ENCODE measurements at regions not wholly inside any gene's neighbourhood (a gene's known extent, or its start where the extent isn't known, plus 50 kb on each side); places are given as distances from the start of the nearest gene placed in this dataset.
"Not testable (repeated sequence)": the region's sequence is repeated elsewhere in the genome, so short reads cannot be mapped to it uniquely, and the experiment has no call there.

- in situ Hi-C loops (cut with HindIII; ENCODE audit: low pct_unique_long_range_greater_than_20kb, low sequenced_read_pairs) = no loop called here
- no peak for DNase-seq (ENCODE audit: low read depth, low spot score)
Observed at GRCh38 chr15:25572191-25572590, 133.4 kb upstream of the UBE3A start.

GRCh38 chr15:25568751-25569150, 129.9 kb upstream of the UBE3A start:
- DNase-seq (ENCODE audit: low read depth, low spot score) = no peak
- in situ Hi-C loops (cut with HindIII; ENCODE audit: low pct_unique_long_range_greater_than_20kb, low sequenced_read_pairs) = no loop called here

- DNase-seq (ENCODE audit: low read depth, low spot score); in situ Hi-C loops (cut with HindIII; ENCODE audit: low pct_unique_long_range_greater_than_20kb, low sequenced_read_pairs): not testable (repeated sequence)
Observed at GRCh38 chr15:25566545-25566944, 127.7 kb upstream of the UBE3A start.

- in situ Hi-C loops (cut with HindIII; ENCODE audit: low pct_unique_long_range_greater_than_20kb, low sequenced_read_pairs) = no loop called here
- no peak for DNase-seq (ENCODE audit: low read depth, low spot score)
Observed at GRCh38 chr15:25565470-25566264, 126.8 kb upstream of the UBE3A start.

GRCh38 chr15:25563596-25563995, 124.8 kb upstream of the UBE3A start:
- in situ Hi-C loops (cut with HindIII; ENCODE audit: low pct_unique_long_range_greater_than_20kb, low sequenced_read_pairs) = no loop called here
- no peak for DNase-seq (ENCODE audit: low read depth, low spot score)

- in situ Hi-C loops (cut with HindIII; ENCODE audit: low pct_unique_long_range_greater_than_20kb, low sequenced_read_pairs) = no loop called here
- no peak for DNase-seq (ENCODE audit: low read depth, low spot score)
Observed at GRCh38 chr15:25557926-25558325, 119.1 kb upstream of the UBE3A start.

GRCh38 chr15:25556136-25556535, 117.3 kb upstream of the UBE3A start:
- in situ Hi-C loops (cut with HindIII; ENCODE audit: low pct_unique_long_range_greater_than_20kb, low sequenced_read_pairs) = no loop called here
- no peak for DNase-seq (ENCODE audit: low read depth, low spot score)

GRCh38 chr15:25554640-25555039, 115.8 kb upstream of the UBE3A start:
- DNase-seq (ENCODE audit: low read depth, low spot score) = no peak

GRCh38 chr15:25548600-25548999, 109.8 kb upstream of the UBE3A start:
- in situ Hi-C loops (cut with HindIII; ENCODE audit: low pct_unique_long_range_greater_than_20kb, low sequenced_read_pairs) = no loop called here

More at GRCh38 chr15:25554640-25555039, 115.8 kb upstream of the UBE3A start:
- in situ Hi-C loops (cut with HindIII; ENCODE audit: low pct_unique_long_range_greater_than_20kb, low sequenced_read_pairs) = no loop called here

GRCh38 chr15:25545889-25546288, 107.1 kb upstream of the UBE3A start:
- in situ Hi-C loops (cut with HindIII; ENCODE audit: low pct_unique_long_range_greater_than_20kb, low sequenced_read_pairs) = no loop called here
- no peak for DNase-seq (ENCODE audit: low read depth, low spot score)

More at GRCh38 chr15:25548600-25548999, 109.8 kb upstream of the UBE3A start:
- DNase-seq (ENCODE audit: low read depth, low spot score) = no peak

GRCh38 chr15:25545017-25545416, 106.2 kb upstream of the UBE3A start:
- DNase-seq (ENCODE audit: low read depth, low spot score) = no peak
- in situ Hi-C loops (cut with HindIII; ENCODE audit: low pct_unique_long_range_greater_than_20kb, low sequenced_read_pairs) = no loop called here

GRCh38 chr15:25544076-25544475, 105.3 kb upstream of the UBE3A start:
- DNase-seq (ENCODE audit: low read depth, low spot score) = no peak
- in situ Hi-C loops (cut with HindIII; ENCODE audit: low pct_unique_long_range_greater_than_20kb, low sequenced_read_pairs) = no loop called here

- in situ Hi-C loops (cut with HindIII; ENCODE audit: low pct_unique_long_range_greater_than_20kb, low sequenced_read_pairs) = no loop called here
- DNase-seq (ENCODE audit: low read depth, low spot score) = peak; percentile 4
Observed at GRCh38 chr15:25543196-25543595, 104.4 kb upstream of the UBE3A start.

- in situ Hi-C loops (cut with HindIII; ENCODE audit: low pct_unique_long_range_greater_than_20kb, low sequenced_read_pairs) = no loop called here
Observed at GRCh38 chr15:25541228-25541627, 102.4 kb upstream of the UBE3A start.

GRCh38 chr15:25536801-25537611, 98.2 kb upstream of the UBE3A start:
- in situ Hi-C loops (cut with HindIII; ENCODE audit: low pct_unique_long_range_greater_than_20kb, low sequenced_read_pairs) = no loop called here
- no peak for DNase-seq (ENCODE audit: low read depth, low spot score)

More at GRCh38 chr15:25541228-25541627, 102.4 kb upstream of the UBE3A start:
- no peak for DNase-seq (ENCODE audit: low read depth, low spot score)

- DNase-seq (ENCODE audit: low read depth, low spot score) = no peak
- in situ Hi-C loops (cut with HindIII; ENCODE audit: low pct_unique_long_range_greater_than_20kb, low sequenced_read_pairs) = no loop called here
Observed at GRCh38 chr15:25535866-25536265, 97.0 kb upstream of the UBE3A start.

- in situ Hi-C loops (cut with HindIII; ENCODE audit: low pct_unique_long_range_greater_than_20kb, low sequenced_read_pairs) = no loop called here
- no peak for DNase-seq (ENCODE audit: low read depth, low spot score)
Observed at GRCh38 chr15:25534293-25534692, 95.5 kb upstream of the UBE3A start.

- DNase-seq (ENCODE audit: low read depth, low spot score) = no peak
- in situ Hi-C loops (cut with HindIII; ENCODE audit: low pct_unique_long_range_greater_than_20kb, low sequenced_read_pairs) = no loop called here
Observed at GRCh38 chr15:25532269-25533140, 93.7 kb upstream of the UBE3A start.
